ENCODE measurements at regions not wholly inside any gene's neighbourhood (a gene's known extent, or its start where the extent isn't known, plus 50 kb on each side); places are given as distances from the start of the nearest gene placed in this dataset.
"Not testable (repeated sequence)": the region's sequence is repeated elsewhere in the genome, so short reads cannot be mapped to it uniquely, and the experiment has no call there.

GRCh38 chr2:195532628-195533271 is 124.3 kb upstream of the SLC39A10 start:
- CTCF ChIA-PET = interaction anchor here (0.5 to 2.0 kb wide), 2 partner anchors 124 to 1075 kb away, joined by 7 to 9 read pairs; partner anchors contain the start of gene SLC39A10

DNA sequence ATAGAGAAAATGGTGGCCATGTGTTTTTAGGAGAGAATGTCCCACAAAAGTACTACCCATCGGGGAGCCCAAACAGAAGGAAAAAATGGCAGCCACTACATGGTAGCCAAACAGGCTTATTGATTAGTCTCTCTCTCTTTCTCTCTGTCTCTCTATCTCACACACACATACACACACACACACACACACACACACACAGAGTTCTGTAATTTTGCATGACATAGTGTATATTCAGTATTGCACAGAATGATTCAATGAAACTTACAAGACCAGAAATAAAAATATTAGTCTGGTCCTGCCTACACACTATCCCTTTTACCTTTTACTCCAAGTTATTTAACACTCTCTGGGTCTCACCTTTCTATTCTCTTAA is 124.8 kb upstream of the SLC39A10 start:
- ChIA-PET CTCF (interaction anchor here (0.6 kb wide), 1 partner anchor 125 kb away, joined by 3 read pairs; the partner anchor contains the start of gene SLC39A10), POLR2A (ENCODE audit: unreplicated experiment) (interaction anchor here (1.5 kb wide), 1 partner anchor 124 kb away, joined by 19 read pairs; the partner anchor contains the start of gene SLC39A10)
- H3K4me1 ChIP-seq (replicated peaks; ENCODE audit: insufficient read depth) = no peaks in the 10 kb centered on the region
- BruUV-seq (replicated peaks) = no TSS peak
- H3K9me2 ChIP-seq (ENCODE audit: insufficient read depth) = no peaks in the 10 kb centered on the region
- H3F3A ChIP-seq (ENCODE audit: insufficient read depth, low read depth) = no peaks in the 10 kb centered on the region
- intact Hi-C loops (cut with micrococcal nuclease; ENCODE audit: unreplicated experiment) = loop anchor here (2.0 to 5.0 kb wide), 2 partner anchors 80 to 125 kb away; partner anchors contain the start of gene SLC39A10
- H2AFZ ChIP-seq = no peak overlapping the region
- H3K4me3 ChIP-seq = no peak overlapping the region
- no peaks in the 10 kb centered on the region for H3K9me3 ChIP-seq (ENCODE audit: insufficient read depth, low read depth)
- DNase-seq = no peak
- no peak overlapping the region for H3K27ac ChIP-seq
- H3K4me2 ChIP-seq = peak overlapping the region; percentile 61; the same call in 1 of the 2 replicates
- no peaks in the 10 kb centered on the region for H3K36me3 ChIP-seq (ENCODE audit: low read depth)
- H3K27me3 ChIP-seq (ENCODE audit: insufficient read depth, low read depth) = no peaks in the 10 kb centered on the region
- H3K79me2 ChIP-seq (ENCODE audit: low read depth) = no peaks in the 10 kb centered on the region
- H4K20me1 ChIP-seq (ENCODE audit: insufficient read depth) = no peaks in the 10 kb centered on the region
- TF ChIP-seq EZH2 (IDR thresholded peaks at IDR 0.05; ENCODE audit: low read depth) = no peak
- TF ChIP-seq, protein P1, sequence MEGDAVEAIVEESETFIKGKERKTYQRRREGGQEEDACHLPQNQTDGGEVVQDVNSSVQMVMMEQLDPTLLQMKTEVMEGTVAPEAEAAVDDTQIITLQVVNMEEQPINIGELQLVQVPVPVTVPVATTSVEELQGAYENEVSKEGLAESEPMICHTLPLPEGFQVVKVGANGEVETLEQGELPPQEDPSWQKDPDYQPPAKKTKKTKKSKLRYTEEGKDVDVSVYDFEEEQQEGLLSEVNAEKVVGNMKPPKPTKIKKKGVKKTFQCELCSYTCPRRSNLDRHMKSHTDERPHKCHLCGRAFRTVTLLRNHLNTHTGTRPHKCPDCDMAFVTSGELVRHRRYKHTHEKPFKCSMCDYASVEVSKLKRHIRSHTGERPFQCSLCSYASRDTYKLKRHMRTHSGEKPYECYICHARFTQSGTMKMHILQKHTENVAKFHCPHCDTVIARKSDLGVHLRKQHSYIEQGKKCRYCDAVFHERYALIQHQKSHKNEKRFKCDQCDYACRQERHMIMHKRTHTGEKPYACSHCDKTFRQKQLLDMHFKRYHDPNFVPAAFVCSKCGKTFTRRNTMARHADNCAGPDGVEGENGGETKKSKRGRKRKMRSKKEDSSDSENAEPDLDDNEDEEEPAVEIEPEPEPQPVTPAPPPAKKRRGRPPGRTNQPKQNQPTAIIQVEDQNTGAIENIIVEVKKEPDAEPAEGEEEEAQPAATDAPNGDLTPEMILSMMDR (conservative IDR thresholded peaks at IDR 0.05) = no peak

More at GRCh38 chr2:195532628-195533271, 124.3 kb upstream of the SLC39A10 start:
- no peak for DNase-seq
- H3K9me2 ChIP-seq (ENCODE audit: insufficient read depth) = no peaks in the 10 kb centered on the region
- intact Hi-C loops (cut with micrococcal nuclease; ENCODE audit: unreplicated experiment) = loop anchor here (2.0 to 5.0 kb wide), 2 partner anchors 80 to 124 kb away; partner anchors contain the start of gene SLC39A10
- H3K36me3 ChIP-seq (ENCODE audit: low read depth) = no peaks in the 10 kb centered on the region
- H3K4me1 ChIP-seq (replicated peaks; ENCODE audit: insufficient read depth) = no peaks in the 10 kb centered on the region
- no peaks in the 10 kb centered on the region for H3K27me3 ChIP-seq (ENCODE audit: insufficient read depth, low read depth)
- H3K79me2 ChIP-seq (ENCODE audit: low read depth) = no peaks in the 10 kb centered on the region
- BruUV-seq (replicated peaks) = no TSS peak
- H2AFZ ChIP-seq = no peak overlapping the region
- H3K4me3 ChIP-seq = peak overlapping the region; percentile 21; the same call in 1 of the 2 replicates
- TF ChIP-seq EZH2 (IDR thresholded peaks at IDR 0.05; ENCODE audit: low read depth) = no peak
- TF ChIP-seq, protein P1 (conservative IDR thresholded peaks at IDR 0.05) = no peak
- H4K20me1 ChIP-seq (ENCODE audit: insufficient read depth) = no peaks in the 10 kb centered on the region
- H3K4me2 ChIP-seq = peak overlapping the region; percentile 61
- H3K27ac ChIP-seq = no peak overlapping the region
- POLR2A ChIA-PET (ENCODE audit: unreplicated experiment) = interaction anchor here (0.6 to 1.5 kb wide), 4 partner anchors 10 to 124 kb away, joined by 3 to 26 read pairs (median 11); partner anchors contain the start of gene SLC39A10
- H3F3A ChIP-seq (ENCODE audit: insufficient read depth, low read depth) = no peaks in the 10 kb centered on the region
- H3K9me3 ChIP-seq (ENCODE audit: insufficient read depth, low read depth) = no peaks in the 10 kb centered on the region

- ChIA-PET POLR2A (ENCODE audit: unreplicated experiment) (no interaction called here), CTCF (interaction anchor here (0.6 kb wide), 1 partner anchor 125 kb away, joined by 3 read pairs; the partner anchor contains the start of gene SLC39A10)
- no peaks in the 10 kb centered on the region for H4K20me1 ChIP-seq (ENCODE audit: insufficient read depth)
- no peak for DNase-seq
- H3K79me2 ChIP-seq (ENCODE audit: low read depth) = no peaks in the 10 kb centered on the region
- no TSS peak for BruUV-seq (replicated peaks)
- H3F3A ChIP-seq (ENCODE audit: insufficient read depth, low read depth) = no peaks in the 10 kb centered on the region
- no peaks in the 10 kb centered on the region for H3K4me1 ChIP-seq (replicated peaks; ENCODE audit: insufficient read depth)
- H3K4me2 ChIP-seq = no peak overlapping the region
- H3K9me2 ChIP-seq (ENCODE audit: insufficient read depth) = no peaks in the 10 kb centered on the region
- no peak overlapping the region for H3K4me3 ChIP-seq
- no peaks in the 10 kb centered on the region for H3K9me3 ChIP-seq (ENCODE audit: insufficient read depth, low read depth)
- H3K36me3 ChIP-seq (ENCODE audit: low read depth) = no peaks in the 10 kb centered on the region
- intact Hi-C loops (cut with micrococcal nuclease; ENCODE audit: unreplicated experiment) = loop anchor here (2.0 to 5.0 kb wide), 2 partner anchors 81 to 125 kb away; partner anchors contain the start of gene SLC39A10
- TF ChIP-seq, protein P1 (conservative IDR thresholded peaks at IDR 0.05) = no peak
- TF ChIP-seq EZH2 (IDR thresholded peaks at IDR 0.05; ENCODE audit: low read depth) = no peak
- H3K27me3 ChIP-seq (ENCODE audit: insufficient read depth, low read depth) = no peaks in the 10 kb centered on the region
- H3K27ac ChIP-seq = no peak overlapping the region
- H2AFZ ChIP-seq = no peak overlapping the region
Measured at GRCh38 chr2:195531754-195532153, 125.3 kb upstream of the SLC39A10 start.

DNA sequence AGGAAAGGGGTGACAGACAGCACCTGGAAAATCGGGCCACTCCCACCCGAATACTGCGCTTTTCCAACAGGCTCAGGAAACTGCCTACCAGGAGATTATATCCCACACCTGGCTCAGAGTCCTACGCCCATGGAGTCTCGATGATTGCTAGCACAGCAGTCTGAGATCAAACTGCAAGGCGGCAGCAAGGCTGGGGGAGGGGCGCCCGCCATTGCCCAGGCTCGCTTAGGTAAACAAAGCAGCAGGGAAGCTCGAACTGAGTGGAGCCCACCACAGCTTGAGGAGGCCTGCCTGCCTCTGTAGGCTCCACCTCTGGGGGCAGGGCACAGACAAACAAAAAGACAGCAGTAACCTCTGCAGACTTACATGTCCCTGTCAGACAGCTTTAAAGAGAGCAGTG is 133.8 kb upstream of the SLC39A10 start:
- H3K27me3 ChIP-seq (ENCODE audit: insufficient read depth, low read depth); BruUV-seq (replicated peaks); H3F3A ChIP-seq (ENCODE audit: insufficient read depth, low read depth); DNase-seq; H4K20me1 ChIP-seq (ENCODE audit: insufficient read depth); H3K27ac ChIP-seq; CTCF ChIA-PET; H3K4me3 ChIP-seq; H3K9me3 ChIP-seq (ENCODE audit: insufficient read depth, low read depth); H3K9me2 ChIP-seq (ENCODE audit: insufficient read depth); H3K79me2 ChIP-seq (ENCODE audit: low read depth); H3K4me1 ChIP-seq (replicated peaks; ENCODE audit: insufficient read depth); H3K4me2 ChIP-seq; H2AFZ ChIP-seq; H3K36me3 ChIP-seq (ENCODE audit: low read depth): not testable (repeated sequence)
- intact Hi-C loops (cut with micrococcal nuclease; ENCODE audit: unreplicated experiment) = loop anchor here (5.0 kb wide), 2 partner anchors 39 to 769 kb away; no protein-coding TSS in a partner anchor
- POLR2A ChIA-PET (ENCODE audit: unreplicated experiment) = interaction anchor here (0.6 kb wide), 1 partner anchor 10 kb away, joined by 3 read pairs; no protein-coding TSS in a partner anchor

Measured in PC-9 (cell line).